ENCODE measurements at regions not wholly inside any gene's neighbourhood (a gene's known extent, or its start where the extent isn't known, plus 50 kb on each side); places are given as distances from the start of the nearest gene placed in this dataset.

- H3K4me1 ChIP-seq: no peaks in the 10 kb centered on the region
- intact Hi-C loops (cut with DNase I; ENCODE audit: low total_unique reads): no loop called here
- H3K27ac ChIP-seq: no peak overlapping the region
- TF ChIP-seq POLR2AphosphoS5 (IDR thresholded peaks at IDR 0.05): no peak
- peaks cover 0 to 66% (median 13%) of the 10 kb centered on the region in 7 donors for H3K27me3 ChIP-seq (replicated peaks in 1 of 7)
- H3K9me3 ChIP-seq: no peaks in the 10 kb centered on the region
- DNase-seq: no peak
- no peak overlapping the region for H3K4me3 ChIP-seq
- WGBS, 5 donors: 68 to 85% (median 77%) methylated on average over 5 of the region's 5 CpGs
- H3K36me3 ChIP-seq: no peaks in the 10 kb centered on the region
Observed at GRCh38 chr5:174336479-174336878, 291.0 kb downstream of the NSG2 start.

GRCh38 chr5:174337276-174338184 is 292.0 kb downstream of the NSG2 start:
- Histone ChIP-seq H3K4me3 (no peak overlapping the region), H3K4me1 (no peaks in the 10 kb centered on the region), H3K27me3 (replicated peaks in 1 of 7) (peaks cover 0 to 57% (median 13%) of the 10 kb centered on the region in 7 donors), H3K27ac (no peak overlapping the region), H3K36me3 (no peaks in the 10 kb centered on the region), H3K9me3 (no peaks in the 10 kb centered on the region)
- WGBS, 5 donors: 40 to 49% (median 47%) methylated on average over 18 of the region's 18 CpGs
- DNase-seq: no peak
- intact Hi-C loops (cut with DNase I; ENCODE audit: low total_unique reads): no loop called here
- TF ChIP-seq POLR2A (IDR thresholded peaks at IDR 0.05) (no peak), POLR2AphosphoS5 (IDR thresholded peaks at IDR 0.05) (no peak)
- TF ChIP-seq, protein P1, sequence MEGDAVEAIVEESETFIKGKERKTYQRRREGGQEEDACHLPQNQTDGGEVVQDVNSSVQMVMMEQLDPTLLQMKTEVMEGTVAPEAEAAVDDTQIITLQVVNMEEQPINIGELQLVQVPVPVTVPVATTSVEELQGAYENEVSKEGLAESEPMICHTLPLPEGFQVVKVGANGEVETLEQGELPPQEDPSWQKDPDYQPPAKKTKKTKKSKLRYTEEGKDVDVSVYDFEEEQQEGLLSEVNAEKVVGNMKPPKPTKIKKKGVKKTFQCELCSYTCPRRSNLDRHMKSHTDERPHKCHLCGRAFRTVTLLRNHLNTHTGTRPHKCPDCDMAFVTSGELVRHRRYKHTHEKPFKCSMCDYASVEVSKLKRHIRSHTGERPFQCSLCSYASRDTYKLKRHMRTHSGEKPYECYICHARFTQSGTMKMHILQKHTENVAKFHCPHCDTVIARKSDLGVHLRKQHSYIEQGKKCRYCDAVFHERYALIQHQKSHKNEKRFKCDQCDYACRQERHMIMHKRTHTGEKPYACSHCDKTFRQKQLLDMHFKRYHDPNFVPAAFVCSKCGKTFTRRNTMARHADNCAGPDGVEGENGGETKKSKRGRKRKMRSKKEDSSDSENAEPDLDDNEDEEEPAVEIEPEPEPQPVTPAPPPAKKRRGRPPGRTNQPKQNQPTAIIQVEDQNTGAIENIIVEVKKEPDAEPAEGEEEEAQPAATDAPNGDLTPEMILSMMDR (IDR thresholded peaks at IDR 0.05 in 8 of 11, conservative IDR thresholded peaks at IDR 0.05 in 3 of 11): no peak

DNA sequence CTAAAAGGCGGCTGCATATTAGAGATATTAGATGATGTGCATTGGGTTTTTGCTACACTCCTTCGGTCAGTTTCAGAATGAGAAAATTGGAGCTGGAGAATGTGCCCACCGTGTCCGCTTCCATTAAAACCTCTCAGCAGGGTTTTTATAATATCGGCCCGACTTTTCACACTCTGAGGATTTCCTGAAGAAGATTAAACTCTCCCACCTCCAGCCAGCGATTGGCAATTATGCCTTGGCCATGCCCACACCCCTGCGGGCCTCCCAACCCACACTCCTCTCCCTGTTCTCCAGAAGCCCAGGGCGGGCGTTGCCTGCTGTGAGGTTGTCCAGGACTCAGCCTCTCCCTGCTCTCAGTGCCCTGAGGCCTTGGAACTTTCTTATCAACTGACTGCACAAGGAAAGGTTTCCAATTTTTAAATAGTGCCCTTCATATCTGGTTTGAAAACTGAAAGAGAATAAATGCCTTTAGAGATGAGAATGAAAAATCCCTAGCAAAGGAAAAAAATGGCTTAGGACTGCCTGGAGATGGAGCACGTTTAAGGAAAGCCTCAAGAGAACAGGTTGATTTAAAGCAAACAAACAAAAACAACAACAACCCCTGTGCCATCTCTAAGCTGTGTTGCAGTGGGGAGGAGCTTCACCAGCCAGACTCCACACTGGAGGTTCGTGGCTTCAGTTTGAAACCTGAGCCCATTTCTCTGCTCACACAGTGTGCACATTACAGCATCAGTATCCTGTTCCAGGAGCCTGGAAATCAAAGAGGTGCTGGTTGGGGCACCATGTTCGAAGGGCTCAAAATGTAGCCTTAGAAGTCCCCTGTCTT is 292.9 kb downstream of the NSG2 start:
- WGBS, 5 donors: 31 to 40% (median 38%) methylated on average over 13 of the region's 13 CpGs
- H3K36me3 ChIP-seq: no peaks in the 10 kb centered on the region
- no peak overlapping the region for H3K4me3 ChIP-seq
- peaks cover 0 to 54% (median 13%) of the 10 kb centered on the region in 7 donors for H3K27me3 ChIP-seq (replicated peaks in 1 of 7)
- no peaks in the 10 kb centered on the region for H3K9me3 ChIP-seq
- TF ChIP-seq POLR2AphosphoS5 (IDR thresholded peaks at IDR 0.05): no peak
- TF ChIP-seq, protein P1 (IDR thresholded peaks at IDR 0.05 in 8 of 11, conservative IDR thresholded peaks at IDR 0.05 in 3 of 11): no peak
- no peak for TF ChIP-seq POLR2A (IDR thresholded peaks at IDR 0.05)
- H3K27ac ChIP-seq: no peak overlapping the region
- intact Hi-C loops (cut with DNase I; ENCODE audit: low total_unique reads): no loop called here
- no peak for DNase-seq
- no peaks in the 10 kb centered on the region for H3K4me1 ChIP-seq

- no peaks in the 10 kb centered on the region for H3K9me3 ChIP-seq
- DNase-seq: no peak
- no peaks in the 10 kb centered on the region for H3K36me3 ChIP-seq
- intact Hi-C loops (cut with DNase I; ENCODE audit: low total_unique reads): no loop called here
- H3K4me3 ChIP-seq: no peak overlapping the region
- no peaks in the 10 kb centered on the region for H3K4me1 ChIP-seq
- 74 to 89% (median 84%) methylated on average over 4 of the region's 4 CpGs for WGBS, 5 donors
- TF ChIP-seq, protein P1 (IDR thresholded peaks at IDR 0.05 in 8 of 11, conservative IDR thresholded peaks at IDR 0.05 in 3 of 11): no peak
- TF ChIP-seq POLR2A (IDR thresholded peaks at IDR 0.05) (no peak), POLR2AphosphoS5 (IDR thresholded peaks at IDR 0.05) (no peak)
- peaks cover 0 to 54% (median 13%) of the 10 kb centered on the region in 7 donors for H3K27me3 ChIP-seq (replicated peaks in 1 of 7)
- H3K27ac ChIP-seq: no peak overlapping the region
Observed at GRCh38 chr5:174339130-174339529, 293.6 kb downstream of the NSG2 start.
